ENCODE measurements at regions not wholly inside any gene's neighbourhood (a gene's known extent, or its start where the extent isn't known, plus 50 kb on each side); places are given as distances from the start of the nearest gene placed in this dataset.

DNA sequence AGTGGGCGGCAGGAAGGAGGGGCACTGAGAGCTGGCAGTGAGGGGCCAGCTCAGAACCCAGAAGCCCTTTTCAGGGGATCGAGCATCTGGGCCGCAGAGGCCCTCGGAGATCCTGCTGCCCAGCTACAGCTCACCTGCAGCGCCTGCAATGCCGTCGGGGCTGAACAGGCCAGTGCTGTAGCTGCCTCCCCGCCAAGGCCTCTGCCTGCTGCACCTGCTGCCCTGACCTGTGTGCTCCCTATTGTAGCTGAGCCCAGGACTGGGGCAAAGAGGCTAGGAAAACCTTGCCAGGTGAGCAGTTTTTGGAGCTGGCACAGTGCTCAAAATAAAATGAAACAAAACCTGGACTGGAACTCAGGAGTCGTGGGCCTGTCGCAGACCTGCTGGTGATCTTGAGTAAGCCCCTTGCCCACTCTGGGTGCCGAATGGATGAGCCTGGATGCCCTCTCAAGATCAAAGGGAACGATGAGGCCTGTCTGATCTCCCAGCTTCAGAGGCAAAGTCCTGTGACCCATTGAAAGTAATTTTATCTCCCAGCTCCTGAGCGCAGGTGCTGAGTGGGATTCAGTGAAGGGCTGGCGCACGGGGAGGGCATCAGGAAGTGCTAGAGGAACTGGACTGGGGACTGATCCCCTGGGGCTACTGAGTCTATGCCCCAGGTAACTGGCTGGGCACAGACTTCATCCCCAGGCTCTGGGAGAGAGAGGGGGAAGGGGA is 154.6 kb downstream of the FOXD2 start:
- Histone ChIP-seq H3K27ac (no peak overlapping the region), H3K9me2 (ENCODE audit: insufficient read depth) (no peaks in the 10 kb centered on the region), H3K9ac (no peak overlapping the region), H3K36me3 (ENCODE audit: low read depth) (no peaks in the 10 kb centered on the region), H4K20me1 (ENCODE audit: insufficient read depth) (no peaks in the 10 kb centered on the region), H2AFZ (no peak overlapping the region), H3K4me1 (ENCODE audit: insufficient read depth) (no peaks in the 10 kb centered on the region), H3K9me3 (ENCODE audit: low read depth) (no peaks in the 10 kb centered on the region), H3K27me3 (replicated peaks; ENCODE audit: insufficient read depth) (peaks cover 4% of the 10 kb centered on the region), H3K4me3 (no peak overlapping the region), H3K79me2 (ENCODE audit: insufficient read depth) (no peaks in the 10 kb centered on the region), H3F3A (ENCODE audit: insufficient read depth) (no peaks in the 10 kb centered on the region), H3K4me2 (ENCODE audit: unreplicated experiment) (no peak overlapping the region)
- no peak for DNase-seq
- 82 to 84% methylated on average over 15 of the region's 15 CpGs for WGBS, 2 experiments (ENCODE audit: low coverage in 1 of 2, low lambda C conversion rate in 2 of 2, missing lambda C conversion rate in 2 of 2)
- TF ChIP-seq EZH2phosphoT487 (IDR thresholded peaks at IDR 0.05; ENCODE audit: insufficient read depth, low read depth): no peak
- TF ChIP-seq EZH2 (IDR thresholded peaks at IDR 0.05; ENCODE audit: insufficient read depth, poor library complexity, severe bottlenecking): no peak
- in situ Hi-C loops (cut with MboI): no loop called here

DNA sequence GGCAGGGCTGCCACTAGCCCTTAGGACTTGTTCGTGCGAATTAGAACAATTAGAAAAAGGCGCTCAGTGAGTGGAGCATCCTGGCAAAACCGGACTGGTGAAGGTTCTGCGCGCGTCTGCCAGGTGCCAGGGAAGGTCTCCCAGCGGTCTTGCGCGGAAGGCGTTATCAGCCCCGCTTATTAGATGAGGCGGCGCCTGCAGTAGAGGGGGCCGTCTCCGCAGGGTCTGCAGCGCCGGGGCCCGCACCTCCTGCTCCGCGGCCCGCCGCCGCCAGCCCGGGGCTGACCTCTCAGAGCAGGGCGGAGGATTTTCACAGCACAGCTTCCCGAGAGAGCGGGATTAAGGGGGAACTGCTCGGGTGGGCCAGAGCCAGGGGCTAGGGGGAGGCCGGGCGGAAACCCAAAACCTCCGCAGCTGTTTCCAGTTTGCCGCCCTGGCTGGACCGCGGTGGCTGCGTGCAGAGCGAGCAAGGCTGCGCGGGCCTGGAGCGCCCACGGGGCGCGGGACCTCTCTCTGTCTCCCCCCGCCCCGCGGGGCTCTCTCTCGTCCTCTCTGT is 155.2 kb downstream of the FOXD2 start:
- in situ Hi-C loops (cut with MboI): no loop called here

DNA sequence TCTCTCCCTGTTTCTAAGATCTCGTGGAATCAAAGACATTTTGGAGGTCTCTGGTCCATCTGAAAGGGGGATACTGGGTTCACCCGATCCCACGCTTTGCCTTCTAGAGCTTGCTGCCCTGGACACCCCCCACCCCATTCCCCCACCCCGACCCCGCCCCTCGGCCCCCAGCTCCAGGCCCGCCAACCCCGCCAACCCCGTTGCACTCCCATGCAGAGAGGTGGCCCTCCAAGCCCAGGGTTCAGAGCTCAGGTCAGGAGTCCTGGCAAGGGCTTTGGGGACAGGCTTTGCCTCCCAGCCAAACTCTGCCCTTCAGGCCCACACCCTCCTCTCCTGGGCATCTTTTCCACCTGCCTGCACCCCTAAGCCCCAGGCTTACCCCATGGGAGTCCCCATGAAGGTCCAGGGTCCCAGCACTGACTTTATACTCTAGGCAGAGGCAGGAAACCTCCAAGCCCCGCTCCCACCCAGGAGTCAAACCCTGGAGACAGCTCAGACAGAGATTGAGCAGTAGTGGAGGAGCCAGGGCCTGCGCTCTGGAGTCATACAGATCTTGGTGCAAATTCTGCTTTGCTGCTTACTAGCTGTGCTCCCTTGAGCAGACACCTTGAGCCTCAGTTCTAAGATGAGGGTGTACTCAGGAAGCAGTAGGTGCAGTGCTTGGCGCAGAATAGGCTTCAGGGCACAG is 155.9 kb downstream of the FOXD2 start:
- H3F3A ChIP-seq (ENCODE audit: insufficient read depth): no peaks in the 10 kb centered on the region
- 36 to 37% methylated on average over 9 to 12 of the region's 12 CpGs for WGBS, 2 experiments (ENCODE audit: low coverage in 1 of 2, low lambda C conversion rate in 2 of 2, missing lambda C conversion rate in 2 of 2)
- in situ Hi-C loops (cut with MboI): no loop called here

More for the DNA sequence above, 155.2 kb downstream of the FOXD2 start:
- no peak for DNase-seq
- H3K27ac ChIP-seq: no peak overlapping the region
- H3K9ac ChIP-seq: no peak overlapping the region
- H3K4me1 ChIP-seq (ENCODE audit: insufficient read depth): no peaks in the 10 kb centered on the region
- H3K27me3 ChIP-seq (replicated peaks; ENCODE audit: insufficient read depth): peaks cover 4% of the 10 kb centered on the region; the same call in 1 of the 2 replicates
- no peaks in the 10 kb centered on the region for H3K9me2 ChIP-seq (ENCODE audit: insufficient read depth)
- no peak for TF ChIP-seq EZH2phosphoT487 (IDR thresholded peaks at IDR 0.05; ENCODE audit: insufficient read depth, low read depth)
- TF ChIP-seq EZH2 (IDR thresholded peaks at IDR 0.05; ENCODE audit: insufficient read depth, poor library complexity, severe bottlenecking): no peak
- H3K79me2 ChIP-seq (ENCODE audit: insufficient read depth): no peaks in the 10 kb centered on the region
- H3K4me2 ChIP-seq (ENCODE audit: unreplicated experiment): no peak overlapping the region
- H2AFZ ChIP-seq: no peak overlapping the region
- H4K20me1 ChIP-seq (ENCODE audit: insufficient read depth): no peaks in the 10 kb centered on the region
- no peak overlapping the region for H3K4me3 ChIP-seq
- H3K36me3 ChIP-seq (ENCODE audit: low read depth): no peaks in the 10 kb centered on the region
- WGBS, 2 experiments (ENCODE audit: low coverage in 1 of 2, low lambda C conversion rate in 2 of 2, missing lambda C conversion rate in 2 of 2): 25 to 30% methylated on average over 41 to 47 of the region's 47 CpGs
- H3F3A ChIP-seq (ENCODE audit: insufficient read depth): no peaks in the 10 kb centered on the region
- H3K9me3 ChIP-seq (ENCODE audit: low read depth): no peaks in the 10 kb centered on the region

GRCh38 chr1:47594627-47595026 is 156.8 kb downstream of the FOXD2 start:
- no peak overlapping the region for H3K9ac ChIP-seq
- H3K4me3 ChIP-seq: no peak overlapping the region
- no peaks in the 10 kb centered on the region for H4K20me1 ChIP-seq (ENCODE audit: insufficient read depth)
- no peaks in the 10 kb centered on the region for H3K79me2 ChIP-seq (ENCODE audit: insufficient read depth)
- 52 to 54% methylated on average over 4 of the region's 4 CpGs for whole genome bisulfite sequencing, 2 experiments (ENCODE audit: low coverage in 1 of 2, low lambda C conversion rate in 2 of 2, missing lambda C conversion rate in 2 of 2)
- no peak overlapping the region for H3K27ac ChIP-seq
- H2AFZ ChIP-seq: no peak overlapping the region
- no peaks in the 10 kb centered on the region for H3K4me1 ChIP-seq (ENCODE audit: insufficient read depth)
- no peaks in the 10 kb centered on the region for H3K9me3 ChIP-seq (ENCODE audit: low read depth)
- no peak for DNase-seq
- H3K9me2 ChIP-seq (ENCODE audit: insufficient read depth): no peaks in the 10 kb centered on the region
- TF ChIP-seq EZH2 (IDR thresholded peaks at IDR 0.05; ENCODE audit: insufficient read depth, poor library complexity, severe bottlenecking) (no peak), EZH2phosphoT487 (IDR thresholded peaks at IDR 0.05; ENCODE audit: insufficient read depth, low read depth) (no peak)
- H3K27me3 ChIP-seq (replicated peaks; ENCODE audit: insufficient read depth): 0 out of 2 replicates have a peak, but pooled peaks cover 4% of the 10 kb centered on the region
- H3K4me2 ChIP-seq (ENCODE audit: unreplicated experiment): no peak overlapping the region
- H3F3A ChIP-seq (ENCODE audit: insufficient read depth): no peaks in the 10 kb centered on the region
- in situ Hi-C loops (cut with MboI): no loop called here
- H3K36me3 ChIP-seq (ENCODE audit: low read depth): no peaks in the 10 kb centered on the region

More for the DNA sequence above, 155.9 kb downstream of the FOXD2 start:
- Histone ChIP-seq H3K9ac (no peak overlapping the region), H3K79me2 (ENCODE audit: insufficient read depth) (no peaks in the 10 kb centered on the region), H3K4me2 (ENCODE audit: unreplicated experiment) (no peak overlapping the region), H3K4me3 (no peak overlapping the region), H3K27me3 (replicated peaks; ENCODE audit: insufficient read depth) (peaks cover 4% of the 10 kb centered on the region; the same call in 1 of the 2 replicates), H4K20me1 (ENCODE audit: insufficient read depth) (no peaks in the 10 kb centered on the region), H3K9me2 (ENCODE audit: insufficient read depth) (no peaks in the 10 kb centered on the region), H2AFZ (no peak overlapping the region), H3K36me3 (ENCODE audit: low read depth) (no peaks in the 10 kb centered on the region), H3K27ac (no peak overlapping the region), H3K4me1 (ENCODE audit: insufficient read depth) (no peaks in the 10 kb centered on the region), H3K9me3 (ENCODE audit: low read depth) (no peaks in the 10 kb centered on the region)
- no peak for DNase-seq
- no peak for TF ChIP-seq EZH2phosphoT487 (IDR thresholded peaks at IDR 0.05; ENCODE audit: insufficient read depth, low read depth)
- no peak for TF ChIP-seq EZH2 (IDR thresholded peaks at IDR 0.05; ENCODE audit: insufficient read depth, poor library complexity, severe bottlenecking)
